ENCODE measurements at regions not wholly inside any gene's neighbourhood (a gene's known extent, or its start where the extent isn't known, plus 50 kb on each side); places are given as distances from the start of the nearest gene placed in this dataset.

- TF ChIP-seq, protein P1, sequence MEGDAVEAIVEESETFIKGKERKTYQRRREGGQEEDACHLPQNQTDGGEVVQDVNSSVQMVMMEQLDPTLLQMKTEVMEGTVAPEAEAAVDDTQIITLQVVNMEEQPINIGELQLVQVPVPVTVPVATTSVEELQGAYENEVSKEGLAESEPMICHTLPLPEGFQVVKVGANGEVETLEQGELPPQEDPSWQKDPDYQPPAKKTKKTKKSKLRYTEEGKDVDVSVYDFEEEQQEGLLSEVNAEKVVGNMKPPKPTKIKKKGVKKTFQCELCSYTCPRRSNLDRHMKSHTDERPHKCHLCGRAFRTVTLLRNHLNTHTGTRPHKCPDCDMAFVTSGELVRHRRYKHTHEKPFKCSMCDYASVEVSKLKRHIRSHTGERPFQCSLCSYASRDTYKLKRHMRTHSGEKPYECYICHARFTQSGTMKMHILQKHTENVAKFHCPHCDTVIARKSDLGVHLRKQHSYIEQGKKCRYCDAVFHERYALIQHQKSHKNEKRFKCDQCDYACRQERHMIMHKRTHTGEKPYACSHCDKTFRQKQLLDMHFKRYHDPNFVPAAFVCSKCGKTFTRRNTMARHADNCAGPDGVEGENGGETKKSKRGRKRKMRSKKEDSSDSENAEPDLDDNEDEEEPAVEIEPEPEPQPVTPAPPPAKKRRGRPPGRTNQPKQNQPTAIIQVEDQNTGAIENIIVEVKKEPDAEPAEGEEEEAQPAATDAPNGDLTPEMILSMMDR (IDR thresholded peaks at IDR 0.05; ENCODE audit: low read depth, low read length, missing control alignments): no peak
- DNase-seq (ENCODE audit: low read depth): no peak
- H3K4me3 ChIP-seq (ENCODE audit: low read depth, low read length): no peak overlapping the region
- in situ Hi-C loops (cut with HindIII; ENCODE audit: low sequenced_read_pairs): no loop called here
Measured at GRCh38 chr10:76736392-76736791, 901.2 kb downstream of the KCNMA1 start.

GRCh38 chr10:76735866-76736265 lies 901.7 kb downstream of the KCNMA1 start:
- in situ Hi-C loops (cut with HindIII; ENCODE audit: low sequenced_read_pairs): no loop called here
- TF ChIP-seq, protein P1 (IDR thresholded peaks at IDR 0.05; ENCODE audit: low read depth, low read length, missing control alignments): no peak
- no peak overlapping the region for H3K4me3 ChIP-seq (ENCODE audit: low read depth, low read length)
- no peak for DNase-seq (ENCODE audit: low read depth)

- TF ChIP-seq, protein P1 (IDR thresholded peaks at IDR 0.05; ENCODE audit: low read depth, low read length, missing control alignments): no peak
- in situ Hi-C loops (cut with HindIII; ENCODE audit: low sequenced_read_pairs): loop anchor here (5.0 kb wide), 1 partner anchor 61 kb away; no protein-coding TSS in a partner anchor
- DNase-seq (ENCODE audit: low read depth): no peak
- H3K4me3 ChIP-seq (ENCODE audit: low read depth, low read length): no peak overlapping the region
Measured at GRCh38 chr10:76733441-76733936, 904.1 kb downstream of the KCNMA1 start.

- in situ Hi-C loops (cut with HindIII; ENCODE audit: low sequenced_read_pairs): loop anchor here (5.0 kb wide), 1 partner anchor 60 kb away; no protein-coding TSS in a partner anchor
- TF ChIP-seq, protein P1 (IDR thresholded peaks at IDR 0.05; ENCODE audit: low read depth, low read length, missing control alignments): no peak
- no peak for DNase-seq (ENCODE audit: low read depth)
- H3K4me3 ChIP-seq (ENCODE audit: low read depth, low read length): no peak overlapping the region
Measured at GRCh38 chr10:76732306-76732705, 905.3 kb downstream of the KCNMA1 start.

- TF ChIP-seq, protein P1 (IDR thresholded peaks at IDR 0.05; ENCODE audit: low read depth, low read length, missing control alignments): no peak
- in situ Hi-C loops (cut with HindIII; ENCODE audit: low sequenced_read_pairs): loop anchor here (5.0 kb wide), 1 partner anchor 58 kb away; no protein-coding TSS in a partner anchor
- no peak overlapping the region for H3K4me3 ChIP-seq (ENCODE audit: low read depth, low read length)
- no peak for DNase-seq (ENCODE audit: low read depth)
Measured at GRCh38 chr10:76729841-76730487, 907.6 kb downstream of the KCNMA1 start.

DNA sequence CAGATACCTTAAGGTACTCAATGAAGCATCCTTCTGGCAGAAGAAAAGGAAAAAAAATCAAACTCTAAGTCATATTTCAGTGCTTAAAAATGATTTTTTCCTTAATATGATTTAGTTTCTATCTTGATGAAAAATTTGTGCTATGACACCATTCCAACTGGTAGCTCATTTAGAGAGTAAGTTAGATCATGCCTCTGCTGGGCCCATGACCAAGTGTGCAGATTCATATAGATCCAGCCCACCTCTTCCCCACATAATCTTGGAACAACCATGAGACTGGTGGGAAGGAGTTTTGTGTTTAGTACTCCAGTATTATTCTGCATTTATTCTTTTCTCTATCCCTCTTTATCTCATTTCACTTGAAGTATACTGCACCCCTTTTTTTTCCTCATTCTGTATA lies 908.3 kb downstream of the KCNMA1 start:
- no peak for DNase-seq (ENCODE audit: low read depth)
- in situ Hi-C loops (cut with HindIII; ENCODE audit: low sequenced_read_pairs): no loop called here

More for the DNA sequence above, 908.3 kb downstream of the KCNMA1 start:
- no peak overlapping the region for H3K4me3 ChIP-seq (ENCODE audit: low read depth, low read length)
- TF ChIP-seq, protein P1 (IDR thresholded peaks at IDR 0.05; ENCODE audit: low read depth, low read length, missing control alignments): no peak

Data from astrocyte of the cerebellum (primary cell).